Keratinocyte (primary cell): ENCODE measurements at regions not wholly inside any gene's neighbourhood (a gene's known extent, or its start where the extent isn't known, plus 50 kb on each side); places are given as distances from the start of the nearest gene placed in this dataset.

ENCODE experiments used
- EZH2 ChIP-seq: IDR thresholded peaks from one replicate; pipeline ENCODE4 v1.6.1; 2012; ENCODE audit warnings: inconsistent platforms, mild to moderate bottlenecking, low read length, moderate library complexity
- TF ChIP-seq, protein P1 (sequence below), 3 experiments: IDR thresholded peaks in 1 of 3; conservative IDR thresholded peaks in 1 of 3; optimal IDR thresholded peaks in 1 of 3; 2 replicates in 2 of 3; 3 replicates in 1 of 3; pipeline versions ENCODE3 to v1.5.1; 2011; ENCODE audit warnings: low read length in 3 of 3, mild to moderate bottlenecking in 3 of 3, moderate library complexity in 2 of 3, control low read depth in 1 of 3, inconsistent platforms in 1 of 3; ENCODE audit not compliant: insufficient read depth in 2 of 3; ENCODE audit errors: extremely low read depth in 1 of 3

DNA sequence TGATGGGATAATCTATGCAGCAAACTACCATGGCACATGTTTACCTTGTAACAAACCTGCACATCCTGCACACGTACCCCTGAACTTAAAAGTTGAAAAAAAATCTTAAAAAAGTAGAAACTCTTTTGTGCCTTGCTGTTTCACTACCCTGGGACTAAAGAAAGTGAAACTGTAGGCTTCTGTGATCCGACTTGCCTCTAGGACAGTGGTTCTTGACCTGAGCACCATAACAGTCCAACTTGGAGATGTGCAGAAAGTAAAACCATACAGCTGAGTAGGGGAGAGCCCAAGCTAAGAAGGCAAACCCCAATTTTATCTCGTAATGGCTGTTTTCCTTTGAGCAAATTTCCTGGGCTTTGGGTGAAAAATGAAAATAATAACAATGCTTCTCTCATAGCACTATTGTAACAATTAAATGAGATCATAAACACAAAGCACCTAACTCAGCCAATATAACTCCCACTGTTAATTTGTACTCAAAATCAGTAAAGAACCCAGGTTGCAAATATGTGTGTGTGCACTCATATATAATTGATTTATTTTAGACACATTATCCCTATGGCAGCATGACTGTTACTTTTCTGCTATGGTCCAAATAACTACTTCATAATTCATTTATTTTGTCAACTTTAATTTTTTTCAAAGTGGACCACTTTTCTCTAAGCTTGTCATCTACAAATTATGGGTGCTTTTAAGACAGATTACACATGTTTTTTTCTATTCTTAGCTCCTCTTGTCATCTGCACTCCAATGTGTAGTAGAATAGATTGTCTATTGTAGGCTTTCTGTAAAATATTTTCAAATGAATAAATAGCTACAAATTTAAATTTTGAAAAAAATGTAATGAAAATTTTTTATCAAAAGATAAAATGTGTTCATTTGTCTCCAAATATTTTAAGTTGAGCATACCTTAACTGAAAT lies 334.9 kb downstream of the BTG1 start:
- TF ChIP-seq EZH2, result no peak
- TF ChIP-seq, protein P1, sequence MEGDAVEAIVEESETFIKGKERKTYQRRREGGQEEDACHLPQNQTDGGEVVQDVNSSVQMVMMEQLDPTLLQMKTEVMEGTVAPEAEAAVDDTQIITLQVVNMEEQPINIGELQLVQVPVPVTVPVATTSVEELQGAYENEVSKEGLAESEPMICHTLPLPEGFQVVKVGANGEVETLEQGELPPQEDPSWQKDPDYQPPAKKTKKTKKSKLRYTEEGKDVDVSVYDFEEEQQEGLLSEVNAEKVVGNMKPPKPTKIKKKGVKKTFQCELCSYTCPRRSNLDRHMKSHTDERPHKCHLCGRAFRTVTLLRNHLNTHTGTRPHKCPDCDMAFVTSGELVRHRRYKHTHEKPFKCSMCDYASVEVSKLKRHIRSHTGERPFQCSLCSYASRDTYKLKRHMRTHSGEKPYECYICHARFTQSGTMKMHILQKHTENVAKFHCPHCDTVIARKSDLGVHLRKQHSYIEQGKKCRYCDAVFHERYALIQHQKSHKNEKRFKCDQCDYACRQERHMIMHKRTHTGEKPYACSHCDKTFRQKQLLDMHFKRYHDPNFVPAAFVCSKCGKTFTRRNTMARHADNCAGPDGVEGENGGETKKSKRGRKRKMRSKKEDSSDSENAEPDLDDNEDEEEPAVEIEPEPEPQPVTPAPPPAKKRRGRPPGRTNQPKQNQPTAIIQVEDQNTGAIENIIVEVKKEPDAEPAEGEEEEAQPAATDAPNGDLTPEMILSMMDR (optimal IDR thresholded peaks at IDR 0.05 in 1 of 3, IDR thresholded peaks at IDR 0.05 in 1 of 3, conservative IDR thresholded peaks at IDR 0.05 in 1 of 3; ENCODE audit: extremely low read depth in 1 of 3, insufficient read depth in 2 of 3, low read length in 3 of 3), result no peak
